PC-3 (cell line): ENCODE measurements at regions not wholly inside any gene's neighbourhood (a gene's known extent, or its start where the extent isn't known, plus 50 kb on each side); places are given as distances from the start of the nearest gene placed in this dataset.
"Not testable (repeated sequence)": the region's sequence is repeated elsewhere in the genome, so short reads cannot be mapped to it uniquely, and the experiment has no call there.

Source experiments
- ATAC-seq: fragments of 200-7000 bp; cut with Tn5 transposase; 2 replicates; pipeline ENCODE4 v1.9.1; 2020; ENCODE audit warnings: mild to moderate bottlenecking, moderate library complexity
- BruUV-seq: library from RNA; stranded (reverse); fragments of 400-500 nt; replicated peaks from 2 replicates; lab custom pipeline; 2021; lab: Mats Ljungman, UMichigan
- CTCF ChIA-PET: fragments of 300-600 bp; sonication (Branson Sonifier 250); formaldehyde crosslinking; loops from one replicate; lab custom pipeline; 2022; ENCODE audit warnings: antibody characterized with exemption; lab: Charles Lee
- POLR2A ChIA-PET: fragments of 300-600 bp; sonication (Branson Sonifier 250); formaldehyde crosslinking; loops from one replicate; lab custom pipeline; 2022; ENCODE audit warnings: antibody characterized with exemption; ENCODE audit not compliant: unreplicated experiment; lab: Charles Lee
- DNase-seq: peaks from one replicate; pipeline ENCODE4 v3.0.0-alpha.2; 2015
- H2AFZ ChIP-seq: fragments of 300-600 bp; sonication (generic); 2 replicates; pipeline ENCODE4 v1.6.0; 2016; ENCODE audit warnings: antibody characterized with exemption, low read length
- H3F3A ChIP-seq: fragments of 300-600 bp; sonication (generic); one replicate; pipeline ENCODE4 v1.6.0; 2017; ENCODE audit warnings: antibody characterized with exemption, low read length, control low read depth, mild to moderate bottlenecking; ENCODE audit not compliant: unreplicated experiment
- H3K27ac ChIP-seq: fragments of 300-600 bp; sonication (generic); 2 replicates; pipeline ENCODE4 v1.5.1; 2016; ENCODE audit warnings: mild to moderate bottlenecking, low read length
- H3K27me3 ChIP-seq: fragments of 300-600 bp; sonication (generic); 2 replicates; pipeline ENCODE4 v1.6.1; 2016; ENCODE audit warnings: low read length, mixed read lengths
- H3K36me3 ChIP-seq: fragments of 300-600 bp; sonication (generic); 2 replicates; pipeline ENCODE4 v1.6.1; 2016; ENCODE audit warnings: low read depth, mixed run types, low read length, mixed read lengths
- H3K4me1 ChIP-seq: fragments of 300-600 bp; sonication (generic); 2 replicates; pipeline ENCODE4 v1.5.1; 2016; ENCODE audit warnings: low read length; ENCODE audit not compliant: insufficient read depth
- H3K4me2 ChIP-seq: fragments of 300-600 bp; sonication (generic); 2 replicates; pipeline ENCODE4 v1.6.0; 2016; ENCODE audit warnings: low read length
- H3K4me3 ChIP-seq: fragments of 300-600 bp; sonication (generic); 2 replicates; pipeline ENCODE4 v1.5.1; 2016; ENCODE audit warnings: mild to moderate bottlenecking, low read length, mixed read lengths
- H3K79me2 ChIP-seq: fragments of 300-600 bp; sonication (generic); 2 replicates; pipeline ENCODE4 v1.6.1; 2017; ENCODE audit warnings: low read length, mixed read lengths
- H3K9ac ChIP-seq: fragments of 300-600 bp; sonication (generic); 2 replicates; pipeline ENCODE4 v1.6.0; 2016; ENCODE audit warnings: mild to moderate bottlenecking, low read length
- H3K9me2 ChIP-seq: fragments of 300-600 bp; sonication (generic); replicated peaks from 2 replicates; pipeline ENCODE4 v1.6.1; 2016; ENCODE audit warnings: mixed run types, low read length, mixed read lengths
- H3K9me3 ChIP-seq: fragments of 300-600 bp; sonication (generic); 2 replicates; pipeline ENCODE4 v1.6.1; 2016; ENCODE audit warnings: low read length, mixed read lengths
- H4K20me1 ChIP-seq: fragments of 300-600 bp; sonication (generic); 2 replicates; pipeline ENCODE4 v1.6.1; 2016; ENCODE audit warnings: low read length, mixed read lengths
- EZH2 ChIP-seq: fragments of 300-600 bp; sonication (generic); IDR thresholded peaks from one replicate; pipeline ENCODE4 v1.6.1; 2017; ENCODE audit warnings: antibody characterized with exemption, mild to moderate bottlenecking, low read length; ENCODE audit not compliant: unreplicated experiment
- EZH2phosphoT487 ChIP-seq: fragments of 300-600 bp; sonication (generic); IDR thresholded peaks from 2 replicates; pipeline ENCODE4 v1.6.1; 2018; ENCODE audit warnings: mild to moderate bottlenecking, antibody characterized with exemption, low read length, borderline replicate concordance
- intact Hi-C: fragments of 100-400 bp; cut with micrococcal nuclease; formaldehyde crosslinking; loops from 2 replicates; pipeline ENCODE4 v1.9.0; 2023
- TF ChIP-seq, protein P1 (sequence below): fragments of 300-600 bp; sonication (generic); conservative IDR thresholded peaks from 2 replicates; pipeline ENCODE4 v1.5.1; 2017; ENCODE audit warnings: antibody characterized with exemption, low read depth, mild to moderate bottlenecking, low read length

DNA sequence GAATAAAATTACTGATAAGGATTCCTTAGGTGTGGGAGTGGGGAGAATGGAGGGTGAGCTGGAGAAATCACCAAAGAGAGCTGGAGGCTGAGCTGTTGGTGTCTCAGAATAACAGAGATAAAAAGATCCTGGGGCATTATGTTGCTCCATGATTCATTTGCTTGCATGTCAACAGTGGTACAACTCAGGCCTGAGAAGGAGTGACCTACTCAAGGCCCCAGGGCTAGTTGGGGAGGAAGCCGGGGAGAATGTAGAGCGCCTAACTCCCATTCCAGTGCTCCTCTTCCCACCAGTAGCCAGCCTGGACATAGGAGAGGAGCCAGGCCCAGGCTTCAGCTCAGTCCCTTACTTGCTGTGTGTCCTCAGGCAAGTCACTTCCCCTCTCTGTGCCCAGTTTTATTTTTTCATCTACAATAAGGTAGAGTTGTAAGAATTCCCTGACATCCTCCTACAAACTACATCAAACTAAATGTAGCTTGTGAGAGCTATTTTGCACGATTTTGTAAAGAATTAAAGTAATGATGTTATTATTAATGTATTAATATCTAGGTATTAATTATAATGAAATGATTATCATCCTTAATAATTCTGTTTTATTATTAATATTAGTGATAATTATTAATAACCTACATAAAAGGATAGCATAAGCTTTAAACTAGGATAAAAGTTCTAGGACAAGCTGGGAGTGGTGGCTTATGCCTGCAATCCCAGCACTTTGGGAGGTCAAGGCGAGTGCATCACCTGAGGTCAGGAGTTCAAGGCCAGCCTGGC, 250.9 kb upstream of the SULF2 start:
- Histone ChIP-seq H3K9me2 (no peaks in the 10 kb centered on the region), H3K27me3 (no peaks in the 10 kb centered on the region), H3K4me3 (no peak overlapping the region), H4K20me1 (no peaks in the 10 kb centered on the region), H3K9me3 (no peaks in the 10 kb centered on the region), H2AFZ (no peak overlapping the region), H3F3A (no peaks in the 10 kb centered on the region), H3K27ac (no peak overlapping the region), H3K9ac (no peak overlapping the region), H3K36me3 (no peaks in the 10 kb centered on the region), H3K4me2 (no peak overlapping the region), H3K79me2 (no peaks in the 10 kb centered on the region), H3K4me1 (no peaks in the 10 kb centered on the region)
- CTCF ChIA-PET: no interaction called here
- TF ChIP-seq EZH2phosphoT487 (no peak), EZH2 (no peak)
- TF ChIP-seq, protein P1, sequence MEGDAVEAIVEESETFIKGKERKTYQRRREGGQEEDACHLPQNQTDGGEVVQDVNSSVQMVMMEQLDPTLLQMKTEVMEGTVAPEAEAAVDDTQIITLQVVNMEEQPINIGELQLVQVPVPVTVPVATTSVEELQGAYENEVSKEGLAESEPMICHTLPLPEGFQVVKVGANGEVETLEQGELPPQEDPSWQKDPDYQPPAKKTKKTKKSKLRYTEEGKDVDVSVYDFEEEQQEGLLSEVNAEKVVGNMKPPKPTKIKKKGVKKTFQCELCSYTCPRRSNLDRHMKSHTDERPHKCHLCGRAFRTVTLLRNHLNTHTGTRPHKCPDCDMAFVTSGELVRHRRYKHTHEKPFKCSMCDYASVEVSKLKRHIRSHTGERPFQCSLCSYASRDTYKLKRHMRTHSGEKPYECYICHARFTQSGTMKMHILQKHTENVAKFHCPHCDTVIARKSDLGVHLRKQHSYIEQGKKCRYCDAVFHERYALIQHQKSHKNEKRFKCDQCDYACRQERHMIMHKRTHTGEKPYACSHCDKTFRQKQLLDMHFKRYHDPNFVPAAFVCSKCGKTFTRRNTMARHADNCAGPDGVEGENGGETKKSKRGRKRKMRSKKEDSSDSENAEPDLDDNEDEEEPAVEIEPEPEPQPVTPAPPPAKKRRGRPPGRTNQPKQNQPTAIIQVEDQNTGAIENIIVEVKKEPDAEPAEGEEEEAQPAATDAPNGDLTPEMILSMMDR: no peak
- ATAC-seq (no peak), DNase-seq (peak; percentile 45)
- POLR2A ChIA-PET: no interaction called here
- BruUV-seq: no TSS peak
- intact Hi-C loops: no loop called here

DNA sequence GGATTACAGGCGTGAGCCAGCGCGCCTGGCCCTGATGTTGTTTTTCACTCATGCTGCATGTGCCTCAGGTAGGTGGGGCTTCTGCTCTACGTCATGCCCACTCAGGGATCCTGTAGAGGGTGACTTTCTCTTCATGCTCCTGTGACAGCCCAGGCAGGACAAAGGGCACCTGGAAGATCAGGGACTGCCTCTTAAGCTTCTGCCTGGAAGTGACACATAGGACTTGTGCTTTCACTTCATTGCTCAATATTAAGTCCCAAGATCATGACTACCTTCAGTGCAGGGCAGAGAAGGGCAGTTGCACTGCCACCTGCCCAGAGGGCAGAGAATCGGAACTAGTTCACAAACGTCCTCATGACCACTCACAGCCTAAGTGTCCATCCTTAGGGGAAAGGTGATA, 249.5 kb upstream of the SULF2 start:
- Histone ChIP-seq H3K79me2 (no peaks in the 10 kb centered on the region), H3K27me3 (no peaks in the 10 kb centered on the region), H3K9me2 (no peaks in the 10 kb centered on the region), H3K4me1 (no peaks in the 10 kb centered on the region), H3K9me3 (no peaks in the 10 kb centered on the region), H3K9ac (no peak overlapping the region), H4K20me1 (no peaks in the 10 kb centered on the region), H3F3A (no peaks in the 10 kb centered on the region), H3K27ac (no peak overlapping the region), H2AFZ (no peak overlapping the region), H3K4me2 (no peak overlapping the region), H3K4me3 (no peak overlapping the region), H3K36me3 (no peaks in the 10 kb centered on the region)
- DNase-seq (peak; percentile 34), ATAC-seq (peak; percentile 15; the same call in 1 of the 2 replicates)
- intact Hi-C loops: no loop called here
- ChIA-PET CTCF (no interaction called here), POLR2A (no interaction called here)
- BruUV-seq: no TSS peak
- TF ChIP-seq, protein P1: no peak
- no peak for TF ChIP-seq EZH2
- no peak for TF ChIP-seq EZH2phosphoT487

DNA sequence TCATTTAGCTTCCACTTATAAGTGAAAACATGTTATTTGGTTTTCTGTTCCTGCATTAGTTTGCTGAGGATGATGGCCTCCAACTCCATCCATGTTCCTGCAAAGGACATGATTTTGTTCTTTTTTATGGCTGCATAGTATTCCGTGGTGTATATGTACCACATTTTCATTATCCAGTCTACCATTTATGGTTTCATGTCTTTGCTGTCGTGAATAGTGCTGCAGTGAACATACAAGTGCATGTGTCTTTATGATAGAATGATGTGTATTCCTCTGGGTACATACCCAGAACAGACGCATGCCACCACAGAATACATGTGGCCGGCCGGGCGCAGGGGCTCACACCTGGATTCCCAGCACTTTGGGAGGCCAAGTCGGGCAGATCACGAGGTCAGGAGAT, 247.7 kb upstream of the SULF2 start:
- BruUV-seq, H3K36me3 ChIP-seq, POLR2A ChIA-PET, H3K27ac ChIP-seq, intact Hi-C loops, CTCF ChIA-PET, H3K4me2 ChIP-seq, H3K4me3 ChIP-seq, H3F3A ChIP-seq, H3K9me2 ChIP-seq, H3K27me3 ChIP-seq, H3K9me3 ChIP-seq, H3K9ac ChIP-seq, DNase-seq, H3K79me2 ChIP-seq, H2AFZ ChIP-seq, H3K4me1 ChIP-seq, H4K20me1 ChIP-seq, ATAC-seq: not testable (repeated sequence)
